ENCODE measurements at regions not wholly inside any gene's neighbourhood (a gene's known extent, or its start where the extent isn't known, plus 50 kb on each side); places are given as distances from the start of the nearest gene placed in this dataset.
A peak's percentile ranks its signal among the peaks of the same experiment; 100 is the strongest.

DNA sequence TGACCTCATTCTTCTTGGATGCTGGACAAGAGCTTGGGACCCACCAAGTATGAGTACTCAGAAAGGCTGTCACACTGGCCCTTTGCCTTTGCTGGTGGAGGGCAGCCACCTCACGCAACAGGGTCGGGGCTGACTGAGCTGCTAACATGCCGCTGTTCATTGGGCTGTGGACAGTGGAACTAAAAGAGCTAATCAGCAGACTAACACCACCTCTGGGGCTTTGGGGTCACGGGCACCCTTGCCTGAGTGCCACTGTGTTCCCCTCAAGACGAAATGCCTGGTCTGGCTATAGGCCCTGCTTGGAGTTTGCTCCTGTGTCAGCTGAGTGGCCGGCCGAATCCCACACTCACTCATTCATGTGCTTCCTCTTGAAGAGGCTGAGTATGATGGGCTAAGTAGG is 559.6 kb downstream of the SPRY1 start:
- Histone ChIP-seq H3K4me3 (ENCODE audit: low read length) (no peak overlapping the region), H3K27ac (ENCODE audit: low read depth, low read length) (no peak overlapping the region), H3K36me3 (ENCODE audit: control insufficient read depth in 2 of 3, insufficient read depth in 3 of 3, low read length in 3 of 3) (no peaks in the 10 kb centered on the region), H3K27me3 (ENCODE audit: control insufficient read depth in 2 of 2, insufficient read depth in 2 of 2, low read length in 2 of 2) (no peaks in the 10 kb centered on the region), H3K9me3 (ENCODE audit: control insufficient read depth in 2 of 3, low read length in 3 of 3) (no peaks in the 10 kb centered on the region), H3K4me1 (ENCODE audit: control insufficient read depth in 2 of 2, insufficient read depth in 2 of 2, low read length in 2 of 2) (no peaks in the 10 kb centered on the region)
- ChIA-PET POLR2A (no interaction called here), CTCF (no interaction called here)
- Mint-ChIP-seq H3K4me1 (peaks cover 0 to 2% (median 0%) of the 10 kb centered on the region in 7 donors), H3K4me3 (no peak overlapping the region), H3K27ac (no peak overlapping the region), H3K36me3 (no peaks in the 10 kb centered on the region), H3K27me3 (no peaks in the 10 kb centered on the region), H3K9me3 (peaks cover 0 to 12% (median 0%) of the 10 kb centered on the region in 11 donors)
- ATAC-seq (peak; percentile 10), DNase-seq (no peak)
- intact Hi-C loops (cut with micrococcal nuclease): no loop called here

DNA sequence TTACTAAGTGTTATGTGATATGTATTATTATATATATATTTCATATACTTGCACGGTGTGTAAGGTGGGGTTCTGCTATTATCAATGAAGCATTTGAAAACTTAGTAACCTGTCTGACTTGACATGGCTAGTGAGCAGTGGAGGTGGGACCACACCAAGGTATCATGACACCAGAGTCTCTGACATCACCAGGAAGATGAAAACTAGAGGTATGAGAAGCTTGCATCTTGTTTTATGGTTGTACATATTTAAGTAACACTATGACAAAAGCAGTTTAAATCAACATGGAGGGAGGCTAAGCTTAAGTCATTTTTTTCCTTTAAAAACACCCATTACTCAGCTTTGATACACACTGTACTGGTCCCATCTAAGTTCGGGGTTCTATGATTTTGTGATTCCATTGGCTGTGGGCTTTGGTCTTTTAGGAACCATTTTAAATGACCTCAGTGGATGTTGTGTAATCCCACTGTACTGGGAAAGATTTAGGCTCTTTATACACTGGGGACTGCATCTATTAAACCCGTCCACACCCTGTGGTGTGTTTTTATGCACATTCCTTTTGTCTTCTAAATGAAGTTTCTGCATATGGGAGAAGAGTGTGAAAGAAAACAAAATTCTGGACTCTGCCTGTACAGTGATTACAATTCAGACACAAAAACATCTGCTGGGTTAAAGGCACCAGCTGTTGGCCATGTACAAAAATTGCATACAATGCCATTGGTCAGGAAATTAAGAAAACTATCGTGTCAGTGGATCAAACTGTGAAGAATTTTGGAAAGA is 570.6 kb downstream of the SPRY1 start:
- H3K36me3 Mint-ChIP-seq: no peaks in the 10 kb centered on the region
- no peaks in the 10 kb centered on the region for H3K4me1 Mint-ChIP-seq
- Histone ChIP-seq H3K36me3 (ENCODE audit: control insufficient read depth in 2 of 3, insufficient read depth in 3 of 3, low read length in 3 of 3) (no peaks in the 10 kb centered on the region), H3K9me3 (ENCODE audit: control insufficient read depth in 2 of 3, low read length in 3 of 3) (no peaks in the 10 kb centered on the region), H3K4me3 (ENCODE audit: low read length) (no peak overlapping the region), H3K27me3 (ENCODE audit: control insufficient read depth in 2 of 2, insufficient read depth in 2 of 2, low read length in 2 of 2) (no peaks in the 10 kb centered on the region), H3K27ac (ENCODE audit: low read depth, low read length) (no peak overlapping the region), H3K4me1 (ENCODE audit: control insufficient read depth in 2 of 2, insufficient read depth in 2 of 2, low read length in 2 of 2) (no peaks in the 10 kb centered on the region)
- ATAC-seq (no peak), DNase-seq (no peak)
- POLR2A ChIA-PET: no interaction called here
- no peaks in the 10 kb centered on the region for H3K27me3 Mint-ChIP-seq
- no peak overlapping the region for H3K4me3 Mint-ChIP-seq
- no peak overlapping the region for H3K27ac Mint-ChIP-seq
- peaks cover 0 to 5% (median 0%) of the 10 kb centered on the region in 11 donors for H3K9me3 Mint-ChIP-seq
- CTCF ChIA-PET: no interaction called here
- intact Hi-C loops (cut with micrococcal nuclease): no loop called here

DNA sequence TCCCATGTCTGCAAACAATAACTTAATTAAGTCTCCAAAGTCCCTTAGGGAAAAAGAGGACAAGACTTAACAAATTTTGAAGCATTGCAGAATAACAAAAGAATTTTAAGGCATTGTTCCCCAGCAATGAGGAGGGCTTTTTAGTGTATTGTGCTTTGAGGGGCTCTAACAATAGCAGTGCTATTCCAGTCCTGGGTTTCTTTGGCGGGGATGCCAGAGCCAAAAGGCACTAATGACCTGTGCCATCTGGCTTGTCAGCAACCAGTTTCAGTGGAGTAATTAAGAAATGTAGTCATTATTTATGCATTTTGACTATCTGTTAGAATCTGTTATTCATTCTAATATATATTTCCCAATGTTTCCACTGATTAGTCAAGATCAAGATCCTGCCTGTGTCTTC is 575.4 kb downstream of the SPRY1 start:
- intact Hi-C loops (cut with micrococcal nuclease): no loop called here
- Mint-ChIP-seq H3K27me3 (peaks cover 0 to 3% (median 0%) of the 10 kb centered on the region in 5 donors), H3K27ac (no peak overlapping the region), H3K4me1 (no peaks in the 10 kb centered on the region), H3K36me3 (no peaks in the 10 kb centered on the region), H3K9me3 (peaks cover 0 to 6% (median 2%) of the 10 kb centered on the region in 11 donors), H3K4me3 (no peak overlapping the region)
- H3K4me1 ChIP-seq (ENCODE audit: control insufficient read depth in 2 of 2, insufficient read depth in 2 of 2, low read length in 2 of 2): no peaks in the 10 kb centered on the region
- H3K27ac ChIP-seq (ENCODE audit: low read depth, low read length): no peak overlapping the region
- no peak overlapping the region for H3K4me3 ChIP-seq (ENCODE audit: low read length)
- DNase-seq: no peak
- no peaks in the 10 kb centered on the region for H3K27me3 ChIP-seq (ENCODE audit: control insufficient read depth in 2 of 2, insufficient read depth in 2 of 2, low read length in 2 of 2)
- H3K9me3 ChIP-seq (ENCODE audit: control insufficient read depth in 2 of 3, low read length in 3 of 3): no peaks in the 10 kb centered on the region
- no peak for ATAC-seq
- H3K36me3 ChIP-seq (ENCODE audit: control insufficient read depth in 2 of 3, insufficient read depth in 3 of 3, low read length in 3 of 3): no peaks in the 10 kb centered on the region
- ChIA-PET CTCF (no interaction called here), POLR2A (no interaction called here)

GRCh38 chr4:123974386-123975149 is 578.0 kb downstream of the SPRY1 start:
- H3K27ac ChIP-seq (ENCODE audit: low read depth, low read length): no peak overlapping the region
- no peaks in the 10 kb centered on the region for H3K36me3 ChIP-seq (ENCODE audit: control insufficient read depth in 2 of 3, insufficient read depth in 3 of 3, low read length in 3 of 3)
- no peak overlapping the region for H3K4me3 ChIP-seq (ENCODE audit: low read length)
- H3K9me3 ChIP-seq (ENCODE audit: control insufficient read depth in 2 of 3, low read length in 3 of 3): no peaks in the 10 kb centered on the region
- peaks cover 0 to 12% (median 4%) of the 10 kb centered on the region in 11 donors for H3K9me3 Mint-ChIP-seq
- H3K4me1 ChIP-seq (ENCODE audit: control insufficient read depth in 2 of 2, insufficient read depth in 2 of 2, low read length in 2 of 2): no peaks in the 10 kb centered on the region
- H3K4me3 Mint-ChIP-seq: no peak overlapping the region
- intact Hi-C loops (cut with micrococcal nuclease): no loop called here
- DNase-seq (no peak), ATAC-seq (no peak)
- ChIA-PET CTCF (no interaction called here), POLR2A (no interaction called here)
- H3K27me3 ChIP-seq (ENCODE audit: control insufficient read depth in 2 of 2, insufficient read depth in 2 of 2, low read length in 2 of 2): no peaks in the 10 kb centered on the region
- no peaks in the 10 kb centered on the region for H3K36me3 Mint-ChIP-seq
- H3K4me1 Mint-ChIP-seq: no peaks in the 10 kb centered on the region
- no peak overlapping the region for H3K27ac Mint-ChIP-seq
- H3K27me3 Mint-ChIP-seq: peaks cover 0 to 3% (median 0%) of the 10 kb centered on the region in 5 donors

GRCh38 chr4:123976285-123976684 is 579.7 kb downstream of the SPRY1 start:
- H3K4me1 Mint-ChIP-seq: no peaks in the 10 kb centered on the region
- H3K36me3 ChIP-seq (ENCODE audit: control insufficient read depth in 2 of 3, insufficient read depth in 3 of 3, low read length in 3 of 3): no peaks in the 10 kb centered on the region
- H3K27me3 Mint-ChIP-seq: peaks cover 0 to 3% (median 0%) of the 10 kb centered on the region in 5 donors
- no peaks in the 10 kb centered on the region for H3K4me1 ChIP-seq (ENCODE audit: control insufficient read depth in 2 of 2, insufficient read depth in 2 of 2, low read length in 2 of 2)
- H3K27ac ChIP-seq (ENCODE audit: low read depth, low read length): no peak overlapping the region
- intact Hi-C loops (cut with micrococcal nuclease): no loop called here
- ATAC-seq: no peak
- CTCF ChIA-PET: no interaction called here
- DNase-seq: no peak
- no peaks in the 10 kb centered on the region for H3K27me3 ChIP-seq (ENCODE audit: control insufficient read depth in 2 of 2, insufficient read depth in 2 of 2, low read length in 2 of 2)
- H3K9me3 ChIP-seq (ENCODE audit: control insufficient read depth in 2 of 3, low read length in 3 of 3): no peaks in the 10 kb centered on the region
- H3K27ac Mint-ChIP-seq: no peak overlapping the region
- peaks cover 0 to 14% (median 5%) of the 10 kb centered on the region in 11 donors for H3K9me3 Mint-ChIP-seq
- H3K4me3 ChIP-seq (ENCODE audit: low read length): no peak overlapping the region
- POLR2A ChIA-PET: no interaction called here
- H3K4me3 Mint-ChIP-seq: no peak overlapping the region
- no peaks in the 10 kb centered on the region for H3K36me3 Mint-ChIP-seq

GRCh38 chr4:123976819-123977218 is 580.2 kb downstream of the SPRY1 start:
- intact Hi-C loops (cut with micrococcal nuclease): no loop called here
- ChIA-PET CTCF (no interaction called here), POLR2A (no interaction called here)
- no peak overlapping the region for H3K4me3 ChIP-seq (ENCODE audit: low read length)
- no peak for ATAC-seq
- peaks cover 0 to 14% (median 5%) of the 10 kb centered on the region in 11 donors for H3K9me3 Mint-ChIP-seq
- no peak overlapping the region for H3K27ac ChIP-seq (ENCODE audit: low read depth, low read length)
- H3K4me1 Mint-ChIP-seq: no peaks in the 10 kb centered on the region
- no peak overlapping the region for H3K27ac Mint-ChIP-seq
- H3K4me1 ChIP-seq (ENCODE audit: control insufficient read depth in 2 of 2, insufficient read depth in 2 of 2, low read length in 2 of 2): no peaks in the 10 kb centered on the region
- no peaks in the 10 kb centered on the region for H3K27me3 ChIP-seq (ENCODE audit: control insufficient read depth in 2 of 2, insufficient read depth in 2 of 2, low read length in 2 of 2)
- H3K9me3 ChIP-seq (ENCODE audit: control insufficient read depth in 2 of 3, low read length in 3 of 3): no peaks in the 10 kb centered on the region
- no peak overlapping the region for H3K4me3 Mint-ChIP-seq
- H3K27me3 Mint-ChIP-seq: peaks cover 0 to 3% (median 0%) of the 10 kb centered on the region in 5 donors
- no peaks in the 10 kb centered on the region for H3K36me3 Mint-ChIP-seq
- no peaks in the 10 kb centered on the region for H3K36me3 ChIP-seq (ENCODE audit: control insufficient read depth in 2 of 3, insufficient read depth in 3 of 3, low read length in 3 of 3)
- no peak for DNase-seq

DNA sequence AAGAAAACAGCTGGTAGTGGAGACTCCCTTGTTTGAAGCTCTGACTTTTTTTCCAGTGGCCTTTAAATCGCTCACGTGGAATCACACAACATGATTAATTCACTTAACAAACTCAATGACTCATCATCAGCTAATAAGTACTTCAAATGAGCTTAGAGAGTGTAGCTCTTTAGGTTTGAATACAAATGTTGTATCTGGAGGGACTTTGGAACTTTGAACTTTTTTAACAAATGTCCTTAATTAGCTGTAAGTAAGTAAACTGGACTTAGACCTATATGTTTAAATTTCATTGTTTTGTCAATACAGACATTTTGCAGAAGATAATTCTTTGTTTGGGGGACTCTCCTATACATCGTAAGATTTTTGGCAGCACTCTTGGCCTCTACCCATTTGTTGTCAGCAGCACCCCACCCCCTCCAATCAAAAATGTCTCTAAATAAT is 581.1 kb downstream of the SPRY1 start:
- Mint-ChIP-seq H3K27me3 (peaks cover 0 to 3% (median 0%) of the 10 kb centered on the region in 5 donors), H3K36me3 (no peaks in the 10 kb centered on the region), H3K4me1 (no peaks in the 10 kb centered on the region), H3K9me3 (peaks cover 0 to 14% (median 5%) of the 10 kb centered on the region in 11 donors), H3K27ac (no peak overlapping the region), H3K4me3 (no peak overlapping the region)
- ATAC-seq (no peak), DNase-seq (no peak)
- no peaks in the 10 kb centered on the region for H3K36me3 ChIP-seq (ENCODE audit: control insufficient read depth in 2 of 3, insufficient read depth in 3 of 3, low read length in 3 of 3)
- H3K27me3 ChIP-seq (ENCODE audit: control insufficient read depth in 2 of 2, insufficient read depth in 2 of 2, low read length in 2 of 2): no peaks in the 10 kb centered on the region
- no peak overlapping the region for H3K4me3 ChIP-seq (ENCODE audit: low read length)
- intact Hi-C loops (cut with micrococcal nuclease): no loop called here
- no peaks in the 10 kb centered on the region for H3K9me3 ChIP-seq (ENCODE audit: control insufficient read depth in 2 of 3, low read length in 3 of 3)
- ChIA-PET CTCF (no interaction called here), POLR2A (no interaction called here)
- no peak overlapping the region for H3K27ac ChIP-seq (ENCODE audit: low read depth, low read length)
- H3K4me1 ChIP-seq (ENCODE audit: control insufficient read depth in 2 of 2, insufficient read depth in 2 of 2, low read length in 2 of 2): no peaks in the 10 kb centered on the region

All from naive thymus-derived CD4-positive, alpha-beta T cell (primary cell).